CD4-positive, alpha-beta T cell treated with Interleukin-12 subunit alpha and Interleukin-12 subunit beta, for 1 hour (primary cell): ENCODE measurements at regions not wholly inside any gene's neighbourhood (a gene's known extent, or its start where the extent isn't known, plus 50 kb on each side); places are given as distances from the start of the nearest gene placed in this dataset.

Experiments
- DNase-seq: peaks from one replicate; pipeline ENCODE4 v3.0.0-alpha.2; 2020

- DNase-seq, result no peak
Observed at GRCh38 chr9:86893811-86894490, 53.4 kb downstream of the GAS1 start.

- DNase-seq, result no peak
Observed at GRCh38 chr9:86892576-86892975, 54.7 kb downstream of the GAS1 start.

- DNase-seq, result no peak
Observed at GRCh38 chr9:86891886-86892437, 55.3 kb downstream of the GAS1 start.

DNA sequence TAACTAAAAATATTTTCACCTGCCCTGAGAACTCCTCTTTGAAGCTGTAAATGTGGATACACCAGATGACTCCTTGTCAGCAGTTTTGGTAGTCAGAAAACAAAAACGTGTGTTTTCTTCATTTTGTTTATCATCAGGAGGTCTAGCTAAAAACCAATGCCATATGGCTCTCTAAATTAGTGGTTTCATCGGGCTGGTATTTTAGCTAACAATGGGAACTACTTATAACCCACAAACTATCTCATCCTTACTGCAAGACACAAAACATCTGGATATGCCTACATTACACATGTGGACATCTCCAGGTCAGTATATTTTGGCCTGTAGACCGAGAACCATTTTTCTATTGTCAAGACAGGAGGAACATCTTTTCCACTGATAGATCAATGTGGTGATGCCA, 56.2 kb downstream of the GAS1 start:
- DNase-seq, result no peak

GRCh38 chr9:86885232-86885631, 62.1 kb downstream of the GAS1 start:
- no peak for DNase-seq

- DNase-seq, result no peak
Observed at GRCh38 chr9:86876621-86877196, 70.6 kb downstream of the GAS1 start.

- DNase-seq, result no peak
Observed at GRCh38 chr9:86868616-86869015, 78.7 kb downstream of the GAS1 start.

DNA sequence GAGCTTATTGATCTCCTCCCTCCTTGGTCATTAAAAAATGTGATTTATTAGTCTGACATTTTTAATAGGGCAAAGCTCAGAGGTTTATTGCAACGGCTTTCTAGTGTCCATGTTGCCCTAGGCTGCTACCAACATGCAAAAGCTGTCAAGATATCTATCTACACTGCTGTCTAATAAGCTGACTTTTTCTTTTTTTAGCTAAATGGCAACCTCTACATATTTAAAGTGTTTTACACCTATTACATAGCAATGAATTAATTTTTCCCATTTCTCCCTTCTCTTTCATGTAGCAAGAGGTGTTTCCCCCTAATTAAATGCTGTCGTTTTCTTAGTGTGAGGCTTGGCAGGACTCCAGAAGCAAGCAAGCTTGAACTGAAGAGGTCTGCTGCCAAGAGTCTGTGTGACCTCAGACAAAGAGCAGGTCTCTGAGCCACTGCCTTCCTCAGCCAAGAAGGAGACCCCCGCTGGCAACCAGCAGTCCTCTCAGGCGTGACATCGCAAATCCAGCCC, 79.4 kb downstream of the GAS1 start:
- DNase-seq, result no peak

DNA sequence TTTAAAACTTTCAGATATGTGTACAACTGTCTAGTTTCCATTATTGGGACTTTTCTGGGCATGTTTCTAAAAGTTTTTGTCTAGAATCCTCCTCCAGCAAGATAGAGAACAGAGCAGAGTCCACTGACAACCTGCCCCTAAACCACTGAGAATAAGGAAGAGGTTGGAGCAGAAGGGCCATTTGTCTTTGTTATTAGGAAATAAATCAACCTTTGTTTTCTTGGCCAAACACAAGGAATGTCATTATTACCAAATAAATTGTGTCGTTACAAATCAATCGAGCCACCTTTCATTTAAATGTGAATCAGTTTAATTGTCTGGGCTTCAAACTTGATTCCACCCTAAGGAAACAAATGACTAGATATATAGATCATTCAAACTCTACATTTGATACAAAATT, 81.4 kb downstream of the GAS1 start:
- DNase-seq, result no peak

DNA sequence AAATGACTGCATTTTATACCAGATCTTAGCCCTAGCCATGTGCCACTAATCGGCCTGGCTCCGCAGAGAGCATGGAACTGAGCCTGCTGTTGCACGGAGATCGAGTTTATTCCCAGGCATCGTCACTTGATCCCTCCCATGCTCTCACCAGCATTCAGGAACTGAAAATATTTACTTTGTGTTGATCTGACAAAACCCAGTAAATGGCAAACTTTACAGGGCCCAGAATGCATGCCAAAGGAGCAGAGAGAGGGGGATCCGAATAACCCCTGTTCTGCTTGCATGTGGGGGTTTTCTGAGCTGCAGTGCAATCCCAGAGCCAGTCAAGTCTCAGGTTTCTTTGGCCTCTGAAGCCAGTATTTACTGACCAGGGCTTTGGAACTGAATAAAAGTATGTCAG, 87.3 kb downstream of the GAS1 start:
- DNase-seq, result no peak

DNA sequence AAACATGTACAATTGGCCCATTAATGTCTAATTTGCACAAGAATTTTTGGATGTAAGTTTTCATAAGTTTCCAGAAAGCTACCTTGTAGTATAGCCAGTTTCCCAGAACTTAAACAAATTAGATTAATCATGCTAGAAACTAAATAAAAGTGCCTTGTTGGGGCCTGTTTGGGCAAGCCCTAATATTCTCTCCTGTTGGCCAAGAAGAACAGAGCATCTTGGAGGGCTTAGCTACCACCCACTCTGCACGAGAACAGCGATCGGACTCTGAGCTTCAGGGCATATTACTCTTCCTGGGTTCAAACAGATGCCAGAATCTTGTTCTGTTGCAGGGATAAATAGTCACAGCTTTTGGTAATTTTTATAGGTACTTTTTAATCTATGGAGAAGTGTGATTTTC, 88.2 kb downstream of the GAS1 start:
- no peak for DNase-seq

GRCh38 chr9:86858009-86858408, 89.3 kb downstream of the GAS1 start:
- DNase-seq, result no peak

DNA sequence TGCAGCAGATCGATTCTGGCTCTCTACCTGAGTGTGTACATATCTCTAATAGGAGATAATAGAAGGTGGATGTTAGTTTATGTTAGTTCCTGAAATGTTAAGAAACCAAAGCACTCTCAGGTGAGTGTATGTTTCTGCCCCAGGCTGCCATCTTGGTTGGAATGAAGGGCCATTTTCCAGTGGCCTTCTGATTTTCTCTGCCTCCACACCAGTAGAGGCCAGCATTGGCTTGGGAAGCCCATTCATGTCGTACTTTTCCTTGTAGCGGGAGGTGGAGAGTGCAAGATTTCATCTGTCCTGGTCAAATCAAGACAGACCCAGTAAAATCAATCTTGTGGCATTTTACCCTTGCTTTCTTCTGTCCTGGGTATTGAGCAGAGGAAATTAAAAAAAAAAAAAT, 91.0 kb downstream of the GAS1 start:
- no peak for DNase-seq

- DNase-seq, result no peak
Observed at GRCh38 chr9:86854898-86855523, 92.3 kb downstream of the GAS1 start.

DNA sequence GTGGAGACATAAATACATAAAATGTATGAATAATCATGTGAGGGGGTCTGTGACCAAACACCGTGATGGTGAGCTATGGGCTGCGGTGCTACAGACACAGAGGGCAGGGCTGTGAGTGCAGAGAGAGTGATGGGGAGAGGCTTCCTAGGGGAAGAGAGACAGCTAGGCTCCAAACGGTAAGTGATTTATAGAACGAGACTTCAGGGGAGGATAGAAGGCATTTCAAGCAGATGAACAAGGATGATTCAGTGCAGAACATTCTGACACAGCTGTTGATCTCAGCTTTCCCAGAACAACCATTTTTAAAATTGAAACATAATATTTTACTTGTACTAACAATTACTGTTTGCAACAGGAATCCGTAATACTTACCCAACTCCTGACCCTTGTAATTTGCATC, 100.7 kb downstream of the GAS1 start:
- no peak for DNase-seq

DNA sequence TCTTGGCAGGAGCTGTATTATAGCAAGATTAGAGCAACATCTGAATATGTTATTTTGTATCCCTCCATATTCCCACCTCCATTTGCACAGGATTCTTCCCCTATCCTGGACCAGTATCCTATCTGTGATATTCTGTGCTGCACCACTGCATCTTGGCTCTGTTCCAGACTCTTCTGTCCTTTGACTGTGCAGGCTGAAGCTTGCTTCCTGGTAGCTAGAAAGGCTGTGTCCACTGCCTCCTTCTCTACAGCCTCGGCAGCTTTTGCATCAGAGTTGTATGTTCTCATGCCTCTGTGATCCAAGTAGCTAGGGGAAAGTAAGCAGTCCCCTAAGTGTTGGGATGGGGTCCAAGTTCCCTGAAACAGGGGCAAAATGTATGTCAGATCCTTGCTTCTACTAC, 104.1 kb downstream of the GAS1 start:
- no peak for DNase-seq

GRCh38 chr9:86842573-86842972, 104.7 kb downstream of the GAS1 start:
- no peak for DNase-seq

GRCh38 chr9:86839522-86839921, 107.8 kb downstream of the GAS1 start:
- DNase-seq, result no peak

DNA sequence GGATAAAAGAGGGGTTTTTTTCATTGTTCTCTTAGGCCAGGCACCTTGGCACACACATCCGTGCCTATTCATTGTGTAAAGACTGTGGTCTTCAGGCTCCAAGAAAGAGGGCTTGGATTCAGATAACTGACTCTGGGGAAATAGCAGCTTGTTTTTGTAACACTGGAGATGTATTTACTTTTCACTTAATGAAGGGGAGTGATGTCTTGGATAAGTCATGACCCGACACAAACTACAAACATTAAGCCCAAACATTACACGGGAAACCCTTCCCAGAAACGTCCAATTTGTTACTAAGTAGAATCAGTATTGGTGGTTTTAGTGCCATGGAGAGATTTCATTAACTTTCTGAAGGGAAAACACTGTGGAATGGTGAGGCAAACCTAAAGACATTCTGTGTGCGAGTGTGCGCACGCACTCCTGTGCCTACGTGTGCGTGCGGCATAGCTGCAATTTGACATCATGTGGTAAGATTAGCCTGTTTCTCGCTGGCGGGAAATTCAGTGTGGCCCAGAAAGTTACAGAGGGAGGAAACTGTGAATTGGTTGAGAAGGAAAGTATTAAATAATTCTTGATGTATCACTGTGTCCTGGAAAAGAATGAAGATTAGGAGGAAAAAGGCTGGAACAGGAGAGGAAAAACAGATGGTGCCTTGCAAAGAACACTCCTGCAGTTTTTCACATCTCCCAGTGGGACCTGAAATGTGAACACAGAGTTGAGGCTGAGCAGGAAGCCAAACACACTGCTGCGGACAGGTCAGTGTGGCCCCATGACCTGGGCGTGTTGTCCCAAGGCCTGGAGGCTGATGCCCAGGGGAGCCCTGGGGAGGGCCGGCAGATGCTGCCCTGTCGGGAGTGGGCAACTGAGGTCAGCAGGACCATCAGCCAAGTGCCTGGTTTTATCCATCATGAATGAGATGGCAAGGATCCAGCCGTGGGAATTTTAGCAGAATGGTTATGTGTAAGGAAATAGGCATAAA, 108.5 kb downstream of the GAS1 start:
- DNase-seq, result no peak

DNA sequence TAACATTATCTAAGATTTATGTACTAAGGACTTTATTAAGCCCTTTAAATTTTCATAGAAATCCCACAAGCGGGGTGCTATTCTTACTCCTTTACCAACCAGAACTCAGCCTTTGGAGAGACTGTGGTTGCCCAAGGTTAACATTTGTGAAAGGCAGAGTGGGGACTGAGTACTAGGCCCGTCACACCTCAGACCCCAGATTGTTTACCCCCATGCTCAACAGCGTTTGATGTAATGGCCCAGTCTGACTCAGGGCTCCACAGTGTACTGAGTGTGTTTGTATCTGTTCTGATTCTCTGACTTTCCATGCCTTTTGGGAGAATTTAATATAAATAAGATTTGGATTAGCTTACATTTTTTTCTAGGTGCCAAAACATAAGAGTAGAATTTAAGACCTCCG, 110.0 kb downstream of the GAS1 start:
- DNase-seq, result no peak

DNA sequence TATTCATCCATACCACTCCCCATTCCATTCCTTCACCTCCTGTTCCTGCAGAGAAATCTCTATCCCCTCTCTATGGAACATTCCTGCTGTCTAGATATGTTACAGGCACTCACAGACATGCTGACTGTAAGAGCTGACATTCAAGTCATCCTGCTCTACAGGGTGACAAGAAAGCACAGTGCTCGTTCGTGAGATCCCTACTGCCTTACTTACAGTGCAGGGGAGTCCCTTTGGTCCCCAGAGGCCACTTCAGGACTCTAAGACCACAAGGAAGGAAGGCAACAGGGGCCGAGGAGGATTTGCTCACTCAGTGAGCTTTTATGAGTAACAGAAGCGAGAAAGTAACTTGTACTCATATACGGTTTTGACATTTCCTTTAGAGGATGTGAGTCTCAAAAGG, 110.5 kb downstream of the GAS1 start:
- DNase-seq, result no peak

DNA sequence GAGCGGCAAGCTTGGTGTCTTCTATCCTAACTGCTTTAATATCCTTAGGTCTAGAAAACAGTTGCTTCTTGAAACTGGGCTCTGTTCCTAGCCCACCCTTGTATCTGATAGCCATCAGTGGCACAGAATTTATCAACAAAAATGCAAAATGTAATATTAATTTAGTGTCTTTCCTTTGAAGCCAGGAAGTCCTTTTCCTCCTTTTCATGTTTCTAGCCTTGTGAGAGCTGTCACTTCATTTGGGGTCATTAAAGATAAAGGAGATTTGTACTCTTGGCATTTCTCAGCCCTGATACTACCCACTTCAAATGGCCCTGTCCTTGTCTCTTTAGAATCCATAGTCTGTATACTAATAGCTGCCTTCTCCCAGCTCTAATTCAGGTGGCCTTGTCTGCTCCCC, 111.0 kb downstream of the GAS1 start:
- no peak for DNase-seq

DNA sequence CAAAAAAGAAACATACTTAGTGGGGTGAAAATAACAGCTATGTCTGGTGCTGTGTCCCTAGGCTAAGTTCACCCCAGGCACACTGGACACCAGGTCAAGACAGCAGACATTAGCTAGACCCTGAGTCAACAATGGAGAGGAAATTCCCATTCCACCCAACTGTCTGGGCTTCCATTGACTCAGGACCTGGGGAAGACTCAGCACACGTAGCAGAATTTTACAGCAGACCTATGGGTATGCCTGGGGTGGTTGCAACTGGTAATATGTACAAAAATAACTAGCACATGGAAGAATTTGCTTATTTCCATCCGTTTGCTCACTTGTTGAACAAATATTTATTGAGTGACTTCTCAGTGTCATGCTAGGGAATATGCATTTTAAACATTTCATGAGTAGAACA, 117.0 kb downstream of the GAS1 start:
- no peak for DNase-seq
